Panc1 (cell line): ENCODE measurements at regions not wholly inside any gene's neighbourhood (a gene's known extent, or its start where the extent isn't known, plus 50 kb on each side); places are given as distances from the start of the nearest gene placed in this dataset.

Experiments used
- ATAC-seq: fragments of 200-7000 bp; cut with Tn5 transposase; 2 replicates; pipeline ENCODE4 v1.9.1; 2020; ENCODE audit warnings: mild to moderate bottlenecking, moderate library complexity
- BruUV-seq: library from RNA; stranded (reverse); fragments of 400-500 nt; replicated peaks from 2 replicates; lab custom pipeline; 2021; lab: Mats Ljungman, UMichigan
- CTCF ChIA-PET: fragments of 300-600 bp; sonication (Branson Sonifier 250); formaldehyde crosslinking; loops from one replicate; lab custom pipeline; 2022; ENCODE audit warnings: antibody characterized with exemption; lab: Charles Lee
- POLR2A ChIA-PET: fragments of 300-600 bp; sonication (Branson Sonifier 250); formaldehyde crosslinking; loops from one replicate; lab custom pipeline; 2022; ENCODE audit warnings: antibody characterized with exemption; lab: Charles Lee
- DNase-seq: peaks from one replicate; pipeline ENCODE4 v3.0.0-alpha.2; 2010; ENCODE audit warnings: low read depth, low spot score
- H3K27ac ChIP-seq: 2 replicates; pipeline ENCODE4 v1.5.1; 2011; ENCODE audit warnings: mild to moderate bottlenecking, low read length, inconsistent platforms
- H3K27me3 ChIP-seq: fragments of 200-500 bp; sonication (Bioruptor generic); 2 replicates; pipeline ENCODE4 v1.6.0; 2014; ENCODE audit warnings: low read length, inconsistent platforms; ENCODE audit not compliant: control insufficient read depth, insufficient read depth
- H3K36me3 ChIP-seq: fragments of 200-500 bp; sonication (Bioruptor generic); 2 replicates; pipeline ENCODE4 v1.5.1; 2014; ENCODE audit warnings: inconsistent platforms, mild to moderate bottlenecking, low read length, moderate library complexity; ENCODE audit not compliant: control insufficient read depth, insufficient read depth
- H3K4me1 ChIP-seq: 2 replicates; pipeline ENCODE4 v1.5.1; 2011; ENCODE audit warnings: inconsistent platforms, mild to moderate bottlenecking, low read length, moderate library complexity; ENCODE audit not compliant: control insufficient read depth, insufficient read depth
- H3K4me3 ChIP-seq, 2 experiments: 2 replicates each; pipeline ENCODE4 v1.5.1; 2011 to 2012; ENCODE audit warnings: low read depth in 2 of 2, low read length in 2 of 2, mild to moderate bottlenecking in 2 of 2, inconsistent platforms in 1 of 2, moderate library complexity in 1 of 2
- H3K9me3 ChIP-seq: fragments of 200-500 bp; sonication (Bioruptor generic); 2 replicates; pipeline ENCODE4 v1.5.1; 2014; ENCODE audit warnings: low read depth, mild to moderate bottlenecking, inconsistent platforms, low read length, moderate library complexity; ENCODE audit not compliant: control insufficient read depth, insufficient read depth
- CTCF ChIP-seq: fragments of 450-650 bp; IDR thresholded peaks from 2 replicates; pipeline ENCODE4 v1.5.1; 2017; ENCODE audit warnings: mild to moderate bottlenecking
- POLR2AphosphoS5 ChIP-seq: IDR thresholded peaks from 2 replicates; pipeline ENCODE4 v1.6.1; 2012; ENCODE audit warnings: mild to moderate bottlenecking, low read depth, low read length, moderate library complexity
- SIN3A ChIP-seq: IDR thresholded peaks from 2 replicates; pipeline ENCODE4 v1.6.1; 2012; ENCODE audit warnings: low read depth, mild to moderate bottlenecking, low read length, moderate library complexity, borderline replicate concordance; ENCODE audit not compliant: insufficient read depth
- TCF7L2 ChIP-seq: IDR thresholded peaks from 2 replicates; pipeline ENCODE4 v1.6.1; 2011; ENCODE audit warnings: mild to moderate bottlenecking, low read depth, low read length, inconsistent platforms
- in situ Hi-C: cut with HindIII; loops from 2 replicates; pipeline ENCODE4 v1.10.0; 2016; ENCODE audit warnings: low sequenced_read_pairs, low pct_unique_long_range_greater_than_20kb
- intact Hi-C: fragments of 100-400 bp; cut with micrococcal nuclease; formaldehyde crosslinking; loops from one replicate; pipeline ENCODE4 v1.10.0; 2022; ENCODE audit not compliant: unreplicated experiment
- TF ChIP-seq, protein P1 (sequence below), 2 experiments: IDR thresholded peaks; 2 replicates each; pipeline ENCODE4 v1.6.1; 2011 to 2012; ENCODE audit warnings: low read depth in 2 of 2, control low read depth in 1 of 2, low read length in 1 of 2, mild to moderate bottlenecking in 1 of 2, moderate library complexity in 1 of 2; ENCODE audit not compliant: insufficient read depth in 1 of 2

GRCh38 chr15:91593067-91593466 lies 260.4 kb upstream of the SLCO3A1 start:
- H3K4me3 ChIP-seq, result no peak overlapping the region
- no TSS peak for BruUV-seq
- intact Hi-C loops (no loop called here), in situ Hi-C loops (no loop called here)
- H3K4me1 ChIP-seq, result no peaks in the 10 kb centered on the region
- ChIA-PET POLR2A (no interaction called here), CTCF (no interaction called here)
- ATAC-seq (no peak), DNase-seq (no peak)
- no peaks in the 10 kb centered on the region for H3K9me3 ChIP-seq
- no peaks in the 10 kb centered on the region for H3K36me3 ChIP-seq
- H3K27ac ChIP-seq, result no peak overlapping the region
- H3K27me3 ChIP-seq, result no peaks in the 10 kb centered on the region
- TF ChIP-seq POLR2AphosphoS5 (no peak), SIN3A (no peak), CTCF (no peak), TCF7L2 (no peak)
- TF ChIP-seq, protein P1, sequence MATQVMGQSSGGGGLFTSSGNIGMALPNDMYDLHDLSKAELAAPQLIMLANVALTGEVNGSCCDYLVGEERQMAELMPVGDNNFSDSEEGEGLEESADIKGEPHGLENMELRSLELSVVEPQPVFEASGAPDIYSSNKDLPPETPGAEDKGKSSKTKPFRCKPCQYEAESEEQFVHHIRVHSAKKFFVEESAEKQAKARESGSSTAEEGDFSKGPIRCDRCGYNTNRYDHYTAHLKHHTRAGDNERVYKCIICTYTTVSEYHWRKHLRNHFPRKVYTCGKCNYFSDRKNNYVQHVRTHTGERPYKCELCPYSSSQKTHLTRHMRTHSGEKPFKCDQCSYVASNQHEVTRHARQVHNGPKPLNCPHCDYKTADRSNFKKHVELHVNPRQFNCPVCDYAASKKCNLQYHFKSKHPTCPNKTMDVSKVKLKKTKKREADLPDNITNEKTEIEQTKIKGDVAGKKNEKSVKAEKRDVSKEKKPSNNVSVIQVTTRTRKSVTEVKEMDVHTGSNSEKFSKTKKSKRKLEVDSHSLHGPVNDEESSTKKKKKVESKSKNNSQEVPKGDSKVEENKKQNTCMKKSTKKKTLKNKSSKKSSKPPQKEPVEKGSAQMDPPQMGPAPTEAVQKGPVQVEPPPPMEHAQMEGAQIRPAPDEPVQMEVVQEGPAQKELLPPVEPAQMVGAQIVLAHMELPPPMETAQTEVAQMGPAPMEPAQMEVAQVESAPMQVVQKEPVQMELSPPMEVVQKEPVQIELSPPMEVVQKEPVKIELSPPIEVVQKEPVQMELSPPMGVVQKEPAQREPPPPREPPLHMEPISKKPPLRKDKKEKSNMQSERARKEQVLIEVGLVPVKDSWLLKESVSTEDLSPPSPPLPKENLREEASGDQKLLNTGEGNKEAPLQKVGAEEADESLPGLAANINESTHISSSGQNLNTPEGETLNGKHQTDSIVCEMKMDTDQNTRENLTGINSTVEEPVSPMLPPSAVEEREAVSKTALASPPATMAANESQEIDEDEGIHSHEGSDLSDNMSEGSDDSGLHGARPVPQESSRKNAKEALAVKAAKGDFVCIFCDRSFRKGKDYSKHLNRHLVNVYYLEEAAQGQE (IDR thresholded peaks at IDR 0.05; ENCODE audit: insufficient read depth in 1 of 2, low read depth in 2 of 2, low read length in 1 of 2), result no peak

DNA sequence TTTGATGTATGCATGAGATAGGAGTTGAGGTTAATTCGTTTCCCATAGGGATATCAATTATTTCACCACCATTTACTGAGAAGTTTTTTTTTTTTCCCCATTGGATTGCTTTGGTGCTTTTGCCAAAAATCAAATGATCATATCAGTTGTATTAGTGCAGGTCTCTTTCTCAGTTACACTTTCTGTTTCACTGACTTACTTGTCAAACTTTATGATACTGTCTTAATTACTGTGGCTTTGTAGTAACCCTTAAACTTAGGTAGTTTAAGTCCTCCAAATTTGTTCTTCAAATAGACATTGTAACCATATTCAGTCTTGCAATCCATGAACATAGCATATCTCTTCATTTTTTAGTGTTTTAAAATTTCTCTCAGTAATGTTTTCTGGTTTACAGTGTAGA lies 259.9 kb upstream of the SLCO3A1 start:
- BruUV-seq, result no TSS peak
- no peak overlapping the region for H3K4me3 ChIP-seq
- DNase-seq (no peak), ATAC-seq (no peak)
- H3K27ac ChIP-seq, result no peak overlapping the region
- in situ Hi-C loops (no loop called here), intact Hi-C loops (no loop called here)
- POLR2A ChIA-PET, result no interaction called here
- H3K9me3 ChIP-seq, result no peaks in the 10 kb centered on the region
- TF ChIP-seq POLR2AphosphoS5 (no peak), TCF7L2 (no peak), SIN3A (no peak), CTCF (no peak)
- TF ChIP-seq, protein P1 (IDR thresholded peaks at IDR 0.05; ENCODE audit: insufficient read depth in 1 of 2, low read depth in 2 of 2, low read length in 1 of 2), result no peak
- no peaks in the 10 kb centered on the region for H3K36me3 ChIP-seq
- CTCF ChIA-PET, result no interaction called here
- no peaks in the 10 kb centered on the region for H3K27me3 ChIP-seq
- no peaks in the 10 kb centered on the region for H3K4me1 ChIP-seq
